Right renal cortex interstitium (tissue), 3 donors: ENCODE measurements at regions not wholly inside any gene's neighbourhood (a gene's known extent, or its start where the extent isn't known, plus 50 kb on each side); places are given as distances from the start of the nearest gene placed in this dataset.

Source experiments
- DNase-seq, 3 donors: peaks; one replicate each; pipeline ENCODE4 v3.0.0-alpha.2; 2013; ENCODE audit warnings: low read depth in 3 of 3, low spot score in 2 of 3

DNA sequence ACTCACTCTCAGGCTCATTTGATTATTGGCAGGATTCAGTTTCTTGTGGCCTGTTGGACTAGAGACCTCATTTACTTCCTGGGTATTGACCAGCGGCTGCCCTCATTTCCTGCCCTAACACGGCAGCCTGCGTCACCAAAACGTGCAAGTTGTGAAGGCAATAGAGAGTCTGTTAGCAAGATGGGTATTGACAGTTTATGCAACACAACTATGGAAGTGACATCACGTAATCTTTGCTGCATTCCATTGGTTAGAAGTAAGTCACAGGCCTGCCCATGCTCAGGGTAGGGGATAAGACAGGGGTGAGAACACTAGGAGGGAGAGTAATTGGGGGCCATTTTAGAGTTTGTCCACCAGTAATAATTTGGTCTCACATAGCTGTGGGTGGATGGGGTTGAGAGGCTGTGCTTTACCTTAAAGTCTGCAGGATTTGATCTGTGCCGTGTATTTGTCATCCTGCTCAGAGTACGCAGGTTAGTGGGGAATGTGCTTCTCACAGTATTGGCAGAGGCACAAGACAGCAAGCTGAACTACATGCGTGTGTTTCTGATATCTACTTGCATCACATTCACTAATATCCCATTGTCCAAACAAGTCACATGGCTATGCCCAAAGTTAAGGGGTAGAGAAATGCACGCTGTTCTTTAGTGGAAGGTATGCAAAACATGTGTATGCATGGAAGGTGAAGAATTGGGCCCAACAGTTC lies 83.3 kb downstream of the EDEM1 start:
- no peak for DNase-seq

GRCh38 chr3:5271372-5271683 lies 83.8 kb downstream of the EDEM1 start:
- DNase-seq = no peak

- DNase-seq = no peak
Observed at GRCh38 chr3:5272387-5272786, 84.9 kb downstream of the EDEM1 start.

- no peak for DNase-seq
Observed at GRCh38 chr3:5274091-5274490, 86.6 kb downstream of the EDEM1 start.

DNA sequence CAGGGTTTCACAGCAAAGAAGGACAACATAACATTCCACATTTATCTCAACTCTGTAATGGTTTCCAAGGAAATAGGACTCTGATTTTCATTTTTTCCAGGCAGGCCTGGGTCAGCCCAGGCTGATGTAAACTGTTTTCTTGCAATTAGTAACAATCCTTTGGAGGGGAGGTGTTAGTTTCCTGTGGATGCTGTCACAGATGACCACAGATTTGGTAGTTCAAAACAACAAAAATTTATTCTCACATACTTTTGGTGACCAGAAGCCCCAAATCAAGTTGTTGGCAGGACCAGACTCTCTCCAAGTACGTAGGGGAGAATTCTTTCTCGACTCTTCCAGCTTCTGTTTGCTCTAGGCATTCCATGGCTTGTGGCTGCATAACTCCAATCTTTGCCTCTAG lies 88.0 kb downstream of the EDEM1 start:
- no peak for DNase-seq

- no peak for DNase-seq
Observed at GRCh38 chr3:5276934-5277333, 89.4 kb downstream of the EDEM1 start.

DNA sequence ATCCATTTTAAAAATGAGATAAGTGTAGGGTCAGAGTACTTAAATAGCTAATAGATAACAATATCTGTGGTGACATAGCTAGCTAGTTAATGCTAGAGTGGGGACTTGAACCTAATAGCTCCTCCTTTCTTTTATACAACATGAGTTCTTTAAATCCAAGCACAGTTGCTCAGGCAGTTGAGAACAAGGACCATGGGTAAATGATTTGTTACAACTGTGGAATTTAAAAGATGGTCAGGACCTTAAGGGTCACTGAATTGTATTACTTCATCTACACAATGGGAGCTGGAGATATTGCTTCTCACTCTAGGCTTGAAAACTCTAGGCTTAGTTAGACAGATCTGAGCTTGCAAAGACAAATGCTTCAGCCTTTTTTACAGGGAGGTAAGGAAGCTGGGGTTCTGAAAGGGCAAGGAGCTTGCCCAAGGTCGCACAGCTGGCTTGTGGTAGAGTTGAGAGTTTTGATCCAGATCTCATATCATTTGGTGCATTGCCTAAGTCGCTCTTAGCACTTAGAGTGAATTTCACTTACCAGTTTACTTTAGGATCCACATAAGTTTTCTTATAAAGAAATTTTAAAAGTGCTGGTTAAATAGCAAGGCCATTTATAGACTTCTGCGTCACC lies 90.2 kb downstream of the EDEM1 start:
- DNase-seq = no peak

- DNase-seq = no peak
Observed at GRCh38 chr3:5278666-5279065, 91.2 kb downstream of the EDEM1 start.

DNA sequence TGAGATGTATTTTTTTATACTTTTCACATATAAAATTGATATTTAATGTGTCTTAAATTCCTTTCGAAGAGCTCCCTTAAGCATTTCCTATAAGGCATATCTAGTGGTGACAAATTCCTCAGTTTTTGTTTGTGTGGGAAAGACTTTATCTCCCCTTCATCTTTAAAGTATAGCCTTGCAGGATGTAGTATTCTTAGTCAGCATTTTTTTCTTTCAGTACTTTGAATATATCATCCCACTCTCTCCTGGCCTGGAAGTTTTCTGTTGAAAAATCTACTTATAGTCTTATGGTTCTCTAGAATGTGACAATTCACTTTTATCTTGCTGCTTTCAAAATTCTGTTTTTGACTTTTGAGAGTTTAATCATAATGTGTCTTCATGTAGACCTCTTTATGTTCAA lies 95.2 kb downstream of the EDEM1 start:
- no peak for DNase-seq

GRCh38 chr3:5285439-5285838 lies 97.9 kb downstream of the EDEM1 start:
- DNase-seq = no peak

GRCh38 chr3:5290915-5291314 lies 103.4 kb downstream of the EDEM1 start:
- DNase-seq = no peak

DNA sequence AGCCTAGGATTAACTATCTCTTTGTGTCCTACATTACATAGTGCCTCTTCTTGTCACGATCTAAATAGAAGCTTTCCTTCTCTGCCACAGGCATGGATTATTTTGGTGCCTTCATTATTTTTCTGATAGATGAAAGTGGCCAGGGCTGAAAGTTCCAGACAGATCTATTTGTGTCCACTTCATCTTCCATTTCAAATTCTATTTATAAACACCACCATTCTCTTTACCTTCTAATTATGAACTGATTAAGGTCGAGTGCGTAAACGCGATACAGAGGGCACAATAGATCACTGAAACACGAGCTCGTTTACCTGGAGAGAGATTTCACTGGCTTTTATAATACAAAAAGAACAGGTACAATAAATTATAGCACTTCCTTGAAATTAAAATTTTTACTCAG lies 105.0 kb downstream of the EDEM1 start:
- no peak for DNase-seq

- no peak for DNase-seq
Observed at GRCh38 chr3:5293207-5293606, 105.7 kb downstream of the EDEM1 start.

DNA sequence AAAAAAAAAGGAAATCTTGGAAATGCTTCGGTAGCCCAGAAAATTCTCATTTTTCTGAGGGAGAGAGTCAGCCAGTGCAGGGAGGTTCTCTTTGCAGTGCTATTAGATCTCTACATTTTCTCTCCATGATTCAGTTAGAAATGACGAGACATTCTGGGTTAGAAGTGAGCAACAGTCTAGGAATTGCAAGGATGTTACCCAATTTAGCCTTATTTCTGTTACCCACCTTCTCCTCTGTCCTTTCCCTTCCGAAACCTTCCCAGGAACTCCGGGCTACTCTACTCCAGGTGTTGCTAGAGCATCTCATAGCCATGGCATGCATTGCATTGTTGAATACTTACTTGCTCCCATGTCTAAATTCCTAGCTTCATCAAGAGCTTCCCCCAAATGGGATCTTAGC lies 106.8 kb downstream of the EDEM1 start:
- no peak for DNase-seq

DNA sequence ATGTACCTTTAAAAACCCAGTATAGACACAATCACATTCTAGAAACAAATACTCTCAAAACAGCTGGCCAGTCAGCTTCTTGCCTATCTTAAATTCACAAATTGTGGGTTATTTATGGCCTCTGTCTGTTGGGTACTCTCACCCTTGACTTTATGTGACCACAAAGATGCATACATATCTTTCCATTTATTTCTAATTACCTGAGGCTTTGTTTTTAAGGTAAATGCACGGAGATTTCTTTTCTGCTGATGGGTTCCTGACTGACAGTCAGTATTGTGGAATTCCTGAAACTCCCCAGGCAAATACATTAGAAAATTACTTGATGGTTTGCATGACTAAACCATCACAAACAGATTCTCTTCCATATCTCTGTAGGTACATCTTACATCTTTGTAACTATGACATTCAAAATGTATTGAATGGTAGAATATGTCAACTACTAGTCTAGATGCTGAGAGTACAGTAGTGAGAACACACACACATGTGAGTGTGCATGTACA lies 107.7 kb downstream of the EDEM1 start:
- DNase-seq = no peak

DNA sequence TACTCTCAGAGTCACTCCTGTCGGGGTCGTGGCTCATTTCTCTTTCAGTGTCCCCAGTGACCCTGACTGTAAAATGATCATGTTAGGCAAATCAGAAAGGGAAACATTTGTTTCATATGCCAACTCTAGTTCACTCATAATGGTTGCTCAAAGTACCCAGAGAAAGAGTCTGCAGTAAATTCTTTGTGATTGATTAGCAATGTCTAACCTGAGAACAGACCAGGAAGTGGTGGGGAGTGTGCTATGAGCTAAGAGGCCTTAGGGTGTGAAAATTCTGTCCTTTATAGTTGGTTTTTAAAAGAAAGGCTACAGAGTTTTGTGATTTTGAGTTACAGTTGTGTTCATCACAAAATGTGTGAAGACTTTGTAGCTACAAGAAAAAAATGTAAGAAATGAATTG lies 108.9 kb downstream of the EDEM1 start:
- no peak for DNase-seq

DNA sequence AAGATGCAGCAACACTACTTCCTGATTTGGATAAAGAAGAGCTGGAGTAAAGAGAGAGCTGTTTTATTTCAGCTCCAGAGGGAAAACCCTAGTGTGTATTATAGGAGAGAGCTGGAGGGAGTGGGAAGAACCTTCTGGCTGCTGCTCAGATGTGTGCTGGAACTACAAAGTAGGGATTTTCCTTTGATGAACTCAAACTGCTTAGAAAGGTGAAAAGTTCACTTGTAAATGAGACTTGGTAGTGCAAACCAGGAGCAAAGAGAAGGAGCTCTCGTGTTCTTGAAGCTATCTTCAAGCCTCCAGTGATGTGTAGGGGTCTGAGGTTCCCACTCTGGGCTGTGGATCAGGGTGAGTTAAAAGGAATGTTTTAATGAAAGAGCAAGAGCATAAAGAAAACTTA lies 110.4 kb downstream of the EDEM1 start:
- DNase-seq = no peak

DNA sequence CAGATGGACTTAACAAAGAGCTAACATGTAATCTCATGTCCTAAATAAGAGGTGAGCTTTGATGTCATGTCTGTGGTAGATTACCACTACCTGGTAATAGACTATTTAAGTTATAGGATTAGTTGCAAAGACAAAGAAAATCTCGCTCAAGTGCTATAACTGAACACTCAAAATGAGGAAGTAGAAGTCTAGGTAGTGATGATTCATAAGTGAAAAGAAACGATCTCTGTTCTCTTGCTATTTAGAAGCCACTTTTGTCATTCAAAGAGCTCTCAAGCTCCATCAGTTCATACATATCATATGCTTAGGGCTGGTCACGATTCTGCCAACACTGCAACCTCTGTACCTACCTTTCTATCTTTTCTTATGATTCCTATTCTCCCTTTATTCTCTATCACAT lies 110.9 kb downstream of the EDEM1 start:
- no peak for DNase-seq

GRCh38 chr3:5299161-5299560 lies 111.7 kb downstream of the EDEM1 start:
- DNase-seq = no peak

GRCh38 chr3:5300638-5301037 lies 113.1 kb downstream of the EDEM1 start:
- DNase-seq = no peak

DNA sequence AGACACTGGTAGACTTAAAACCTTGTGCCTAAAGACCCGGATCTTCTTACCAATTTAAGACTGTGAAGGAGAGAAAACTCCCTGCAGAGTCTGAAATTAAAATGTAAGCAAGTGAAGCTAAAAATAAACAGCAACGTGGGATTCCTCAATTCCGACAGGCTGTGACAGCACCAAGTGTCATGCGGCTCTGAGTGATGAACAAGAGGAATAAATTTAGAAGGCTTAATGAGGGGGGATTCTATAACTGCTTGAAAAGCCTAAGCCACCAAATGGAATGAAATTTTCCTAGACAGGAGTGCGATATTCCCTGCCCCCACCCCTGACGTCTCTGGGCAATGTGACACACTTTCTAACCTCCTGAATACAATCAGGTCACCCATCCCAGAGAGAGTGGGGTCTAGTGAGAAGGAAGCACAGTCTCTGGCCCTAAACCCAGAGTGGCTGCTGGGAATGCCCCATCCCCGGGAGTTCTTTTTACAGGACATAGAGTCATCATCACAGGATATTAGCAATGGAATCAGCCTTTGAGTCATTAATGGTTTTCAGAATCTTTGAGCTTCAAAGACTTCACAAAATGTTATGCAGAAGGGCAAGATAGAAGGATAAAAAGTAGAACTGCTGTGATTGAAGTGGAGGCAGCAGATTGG lies 114.3 kb downstream of the EDEM1 start:
- no peak for DNase-seq

DNA sequence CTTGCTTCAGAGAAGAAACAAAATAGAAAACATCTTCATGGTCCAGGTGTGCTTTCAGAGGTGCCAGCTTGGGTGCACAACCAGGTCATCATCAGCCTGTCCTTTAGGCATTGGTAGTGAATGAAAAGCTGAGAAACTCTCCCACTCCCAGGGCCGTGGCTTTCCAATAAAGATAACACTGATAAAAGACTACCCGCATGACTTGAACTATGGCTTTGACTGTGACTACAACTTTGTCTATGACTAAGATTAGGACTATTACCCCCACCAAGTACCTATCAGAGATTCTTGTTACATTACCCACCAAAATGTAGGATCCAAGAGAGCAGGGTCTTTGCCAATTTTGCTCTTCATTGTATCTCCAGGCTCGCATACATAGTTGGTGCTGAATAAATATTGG lies 115.2 kb downstream of the EDEM1 start:
- DNase-seq = no peak
